OCI-LY1 (cell line): ENCODE measurements at regions not wholly inside any gene's neighbourhood (a gene's known extent, or its start where the extent isn't known, plus 50 kb on each side); places are given as distances from the start of the nearest gene placed in this dataset.

Experiments
- CTCF ChIP-seq: fragments of 200-600 bp; sonication (generic), shearing (Covaris generic); IDR thresholded peaks from 2 replicates; pipeline ENCODE4 v1.5.1; 2017; ENCODE audit warnings: mild to moderate bottlenecking, antibody characterized with exemption, low read length, moderate library complexity, mixed read lengths
- EZH2 ChIP-seq: fragments of 200-600 bp; sonication (generic), shearing (Covaris generic); IDR thresholded peaks from 2 replicates; pipeline ENCODE4 v1.8.0; 2017; ENCODE audit warnings: borderline replicate concordance, mixed run types, mild to moderate bottlenecking, antibody characterized with exemption, low read length, moderate library complexity, mixed read lengths

DNA sequence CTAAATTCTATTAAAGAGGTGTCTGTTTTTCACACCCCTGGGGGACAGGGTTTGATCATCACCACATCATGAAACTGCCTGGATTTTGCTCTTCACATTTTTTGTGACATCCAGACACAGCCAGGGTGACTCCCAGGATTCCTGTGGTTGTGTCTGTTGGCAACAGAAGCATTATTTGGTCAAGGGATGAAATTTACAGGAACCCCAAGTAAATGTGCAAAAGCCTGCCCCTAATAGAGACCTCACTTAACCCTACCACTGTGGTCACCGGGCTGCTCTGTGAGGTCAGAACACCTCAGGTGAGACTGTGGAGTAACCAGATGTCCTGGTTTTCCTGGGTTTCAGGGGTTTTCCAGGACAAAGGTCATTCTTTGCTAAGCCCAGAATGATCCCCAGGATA lies 103.8 kb downstream of the DAD1 start:
- TF ChIP-seq CTCF (no peak), EZH2 (no peak)
